ENCODE measurements at regions not wholly inside any gene's neighbourhood (a gene's known extent, or its start where the extent isn't known, plus 50 kb on each side); places are given as distances from the start of the nearest gene placed in this dataset.

GRCh38 chrX:116863029-116863428, 400.3 kb upstream of the CT83 start:
- H3K27ac Mint-ChIP-seq (ENCODE audit: unreplicated experiment), result no peak overlapping the region
- no peak for DNase-seq (ENCODE audit: extremely low spot score, unreplicated experiment)
- peaks cover 23% of the 10 kb centered on the region for H3K9me3 Mint-ChIP-seq (ENCODE audit: unreplicated experiment)
- TF ChIP-seq CTCF (IDR thresholded peaks at IDR 0.05), result no peak
- H3K4me1 Mint-ChIP-seq (ENCODE audit: unreplicated experiment), result no peaks in the 10 kb centered on the region
- H3K27me3 Mint-ChIP-seq (ENCODE audit: unreplicated experiment), result no peaks in the 10 kb centered on the region
- no peak overlapping the region for H3K4me3 Mint-ChIP-seq (ENCODE audit: unreplicated experiment)
- no peaks in the 10 kb centered on the region for H3K36me3 Mint-ChIP-seq (ENCODE audit: unreplicated experiment)

- no peak for DNase-seq (ENCODE audit: extremely low spot score, unreplicated experiment)
- H3K4me1 Mint-ChIP-seq (ENCODE audit: unreplicated experiment), result no peaks in the 10 kb centered on the region
- H3K36me3 Mint-ChIP-seq (ENCODE audit: unreplicated experiment), result no peaks in the 10 kb centered on the region
- H3K27me3 Mint-ChIP-seq (ENCODE audit: unreplicated experiment), result no peaks in the 10 kb centered on the region
- TF ChIP-seq CTCF (IDR thresholded peaks at IDR 0.05), result no peak
- no peak overlapping the region for H3K27ac Mint-ChIP-seq (ENCODE audit: unreplicated experiment)
- H3K9me3 Mint-ChIP-seq (ENCODE audit: unreplicated experiment), result peaks cover 20% of the 10 kb centered on the region
- no peak overlapping the region for H3K4me3 Mint-ChIP-seq (ENCODE audit: unreplicated experiment)
Observed at GRCh38 chrX:116862340-116862739, 399.6 kb upstream of the CT83 start.

- Mint-ChIP-seq H3K27ac (ENCODE audit: unreplicated experiment) (no peak overlapping the region), H3K36me3 (ENCODE audit: unreplicated experiment) (no peaks in the 10 kb centered on the region), H3K4me1 (ENCODE audit: unreplicated experiment) (no peaks in the 10 kb centered on the region), H3K4me3 (ENCODE audit: unreplicated experiment) (no peak overlapping the region), H3K27me3 (ENCODE audit: unreplicated experiment) (no peaks in the 10 kb centered on the region), H3K9me3 (ENCODE audit: unreplicated experiment) (peaks cover 6% of the 10 kb centered on the region)
- TF ChIP-seq CTCF (IDR thresholded peaks at IDR 0.05), result no peak
- no peak for DNase-seq (ENCODE audit: extremely low spot score, unreplicated experiment)
Observed at GRCh38 chrX:116841290-116841689, 378.5 kb upstream of the CT83 start.

GRCh38 chrX:116827063-116827462, 364.3 kb upstream of the CT83 start:
- Mint-ChIP-seq H3K4me3 (ENCODE audit: unreplicated experiment) (no peak overlapping the region), H3K4me1 (ENCODE audit: unreplicated experiment) (no peaks in the 10 kb centered on the region), H3K27me3 (ENCODE audit: unreplicated experiment) (no peaks in the 10 kb centered on the region), H3K9me3 (ENCODE audit: unreplicated experiment) (no peaks in the 10 kb centered on the region), H3K27ac (ENCODE audit: unreplicated experiment) (no peak overlapping the region), H3K36me3 (ENCODE audit: unreplicated experiment) (no peaks in the 10 kb centered on the region)
- TF ChIP-seq CTCF (IDR thresholded peaks at IDR 0.05), result no peak
- DNase-seq (ENCODE audit: extremely low spot score, unreplicated experiment), result no peak

- Mint-ChIP-seq H3K27ac (ENCODE audit: unreplicated experiment) (no peak overlapping the region), H3K27me3 (ENCODE audit: unreplicated experiment) (no peaks in the 10 kb centered on the region), H3K4me1 (ENCODE audit: unreplicated experiment) (no peaks in the 10 kb centered on the region), H3K36me3 (ENCODE audit: unreplicated experiment) (no peaks in the 10 kb centered on the region), H3K9me3 (ENCODE audit: unreplicated experiment) (no peaks in the 10 kb centered on the region), H3K4me3 (ENCODE audit: unreplicated experiment) (no peak overlapping the region)
- TF ChIP-seq CTCF (IDR thresholded peaks at IDR 0.05), result no peak
- no peak for DNase-seq (ENCODE audit: extremely low spot score, unreplicated experiment)
Observed at GRCh38 chrX:116824785-116825184, 362.0 kb upstream of the CT83 start.
